K562 (cell line): ENCODE measurements at regions not wholly inside any gene's neighbourhood (a gene's known extent, or its start where the extent isn't known, plus 50 kb on each side); places are given as distances from the start of the nearest gene placed in this dataset.

Experiments used
- ATAC-seq: fragments of 200-7000 bp; cut with Tn5 transposase; 3 replicates; pipeline ENCODE4 v1.9.1; 2020; ENCODE audit warnings: moderate library complexity
- BruUV-seq: library from RNA; stranded (reverse); fragments of 400-500 nt; replicated peaks from 2 replicates; lab custom pipeline; 2021; lab: Mats Ljungman, UMichigan
- CTCF ChIA-PET: fragments of 300-600 bp; formaldehyde crosslinking; extraction: SDS; loops from one replicate; lab custom pipeline; 2021; ENCODE audit warnings: low intra/inter-chr PET ratio; lab: Yijun Ruan, JAX
- POLR2A ChIA-PET: fragments of 300-600, 350-650 bp; sonication (Branson Sonifier 250); formaldehyde crosslinking; extraction: SDS; loops from one replicate; lab custom pipeline; 2021; ENCODE audit warnings: antibody characterized with exemption, inconsistent platforms; lab: Yijun Ruan, JAX
- DNase-seq, 4 experiments: peaks; one replicate each; pipeline versions ENCODE4 v3.0.0 to v3.0.0-alpha.2; 2011 to 2018; ENCODE audit warnings: low spot score in 3 of 4, mixed read lengths in 3 of 4; ENCODE audit errors: extremely low read depth in 1 of 4
- FAIRE-seq: peaks from 2 replicates; lab custom pipeline; 2011; peaks lifted over from hg19 to GRCh38; lab: Jason Lieb, UNC
- H2AFZ ChIP-seq: 2 replicates; pipeline ENCODE4 v1.6.0; 2011; ENCODE audit warnings: low read depth, low read length, control low read depth, inconsistent platforms
- H3K27ac ChIP-seq: fragments of 200-600 bp; 3 replicates; pipeline ENCODE4 v1.8.0; 2011; ENCODE audit warnings: low read depth, mild to moderate bottlenecking, control low read depth, inconsistent platforms, low read length, moderate library complexity, mixed read lengths; ENCODE audit errors: extremely low read depth
- H3K27me3 ChIP-seq, 2 experiments: fragments of 300-600 bp in 1 of 2; 2 replicates in 1 of 2; 3 replicates in 1 of 2; pipeline versions ENCODE4 v1.6.0 to v1.8.0; 2011; ENCODE audit warnings: inconsistent platforms in 2 of 2, low read length in 2 of 2, mild to moderate bottlenecking in 1 of 2, mixed read lengths in 1 of 2, moderate library complexity in 1 of 2; ENCODE audit not compliant: control insufficient read depth in 2 of 2, insufficient read depth in 2 of 2
- H3K36me3 ChIP-seq: fragments of 300-600 bp; 3 replicates; pipeline ENCODE4 v1.8.0; 2011; ENCODE audit warnings: mild to moderate bottlenecking, low read length, inconsistent platforms; ENCODE audit not compliant: control insufficient read depth, insufficient read depth
- H3K4me1 ChIP-seq, 2 experiments: fragments of 200-600 bp in 1 of 2; replicated peaks in 1 of 2; 2 replicates in 1 of 2; 3 replicates in 1 of 2; pipeline versions ENCODE4 v1.5.1 to v1.8.0; 2011; ENCODE audit warnings: inconsistent platforms in 2 of 2, low read length in 2 of 2, mild to moderate bottlenecking in 1 of 2, mixed read lengths in 1 of 2, moderate library complexity in 1 of 2; ENCODE audit not compliant: control insufficient read depth in 2 of 2, insufficient read depth in 2 of 2
- H3K4me2 ChIP-seq: 2 replicates; pipeline ENCODE4 v1.6.1; 2011; ENCODE audit warnings: low read length, control low read depth, inconsistent platforms, mixed read lengths; ENCODE audit not compliant: insufficient read depth
- H3K4me3 ChIP-seq: fragments of 200-600 bp; sonication (generic), shearing (Covaris generic); 2 replicates; pipeline ENCODE4 v1.5.1; 2016; ENCODE audit warnings: control low read depth, inconsistent platforms
- H3K79me2 ChIP-seq: fragments of 200-600 bp; 3 replicates; pipeline ENCODE4 v1.8.0; 2011; ENCODE audit warnings: low read length, inconsistent platforms; ENCODE audit not compliant: control insufficient read depth, insufficient read depth
- H3K9ac ChIP-seq, 2 experiments: 2 replicates each; pipeline versions ENCODE4 v1.6.0 to v1.6.1; 2011; ENCODE audit warnings: low read depth in 2 of 2, low read length in 2 of 2, control low read depth in 1 of 2, inconsistent platforms in 1 of 2, mild to moderate bottlenecking in 1 of 2, mixed read lengths in 1 of 2; ENCODE audit not compliant: insufficient read depth in 1 of 2
- H3K9me1 ChIP-seq: one replicate; pipeline ENCODE4 v1.6.0; 2011; ENCODE audit warnings: inconsistent platforms, mild to moderate bottlenecking, low read length, moderate library complexity; ENCODE audit not compliant: control insufficient read depth, insufficient read depth
- H3K9me3 ChIP-seq: replicated peaks from 2 replicates; pipeline ENCODE4 v1.5.1; 2011; ENCODE audit warnings: low read depth, low read length, inconsistent platforms; ENCODE audit not compliant: control insufficient read depth, insufficient read depth
- H4K20me1 ChIP-seq: replicated peaks from 2 replicates; pipeline ENCODE4 v1.6.1; 2011; ENCODE audit warnings: low read length, inconsistent platforms, mixed read lengths; ENCODE audit not compliant: control insufficient read depth, insufficient read depth
- ADNP ChIP-seq: fragments of 200-800 bp; sonication (Bioruptor generic); IDR thresholded peaks from 2 replicates; pipeline ENCODE4 v1.6.1; 2016; ENCODE audit warnings: missing genetic modification characterization, missing compliant biosample characterization
- EHMT2 ChIP-seq: fragments of 450-650 bp; IDR thresholded peaks from 2 replicates; pipeline ENCODE4 v1.6.1; 2018; ENCODE audit warnings: antibody characterized with exemption
- FOXJ3 ChIP-seq: sonication (generic); formaldehyde crosslinking; IDR thresholded peaks from 2 replicates; pipeline ENCODE4 v1.4.0; 2020; ENCODE audit warnings: mild to moderate bottlenecking, missing genetic modification reagents
- PHB2 ChIP-seq: fragments of 450-650 bp; IDR thresholded peaks from 2 replicates; pipeline ENCODE4 v1.6.1; 2017; ENCODE audit warnings: low read depth
- PPARD ChIP-seq: fragments of 250-450 bp; sonication (Bioruptor Pico); IDR thresholded peaks from 2 replicates; pipeline ENCODE4 v1.8.0; 2022; ENCODE audit warnings: inconsistent platforms, mild to moderate bottlenecking, moderate library complexity
- RFX1 ChIP-seq: fragments of 450-650 bp; IDR thresholded peaks from 2 replicates; pipeline ENCODE4 v1.6.1; 2016; ENCODE audit warnings: mild to moderate bottlenecking, moderate library complexity
- SMARCE1 ChIP-seq: fragments of 450-650 bp; IDR thresholded peaks from 2 replicates; pipeline ENCODE4 v1.7.1; 2016; ENCODE audit warnings: mild to moderate bottlenecking
- SP1 ChIP-seq: sonication (generic); formaldehyde crosslinking; IDR thresholded peaks from 2 replicates; pipeline ENCODE4 v1.8.1; 2022; ENCODE audit warnings: mild to moderate bottlenecking, missing genetic modification reagents
- SP2 ChIP-seq: IDR thresholded peaks from 2 replicates; pipeline ENCODE4 v1.6.1; 2011; ENCODE audit warnings: mild to moderate bottlenecking, low read depth, low read length, moderate library complexity; ENCODE audit not compliant: poor library complexity, severe bottlenecking; ENCODE audit errors: extremely low read depth
- SRSF9 ChIP-seq: fragments of 200-400 bp; formaldehyde crosslinking; IDR thresholded peaks from 2 replicates; pipeline ENCODE4 v1.6.1; 2017; ENCODE audit warnings: low read depth, low read length, borderline replicate concordance
- STAT5A ChIP-seq: IDR thresholded peaks from 2 replicates; pipeline ENCODE4 v1.6.1; 2012; ENCODE audit warnings: low read length, inconsistent platforms, borderline replicate concordance
- TCF7L2 ChIP-seq: fragments of 150-350 bp; IDR thresholded peaks from 2 replicates; pipeline ENCODE4 v1.6.1; 2016; ENCODE audit warnings: low read depth, mild to moderate bottlenecking, low read length, moderate library complexity
- TCFL5 ChIP-seq: fragments of 250-450 bp; sonication (Bioruptor Pico); conservative IDR thresholded peaks from 2 replicates; pipeline ENCODE4 v1.6.1; 2021; ENCODE audit warnings: mild to moderate bottlenecking, moderate library complexity, matching md5 sums
- YBX1 ChIP-seq: fragments of 450-650 bp; IDR thresholded peaks from 2 replicates; pipeline ENCODE4 v1.7.1; 2016; ENCODE audit warnings: mild to moderate bottlenecking
- ZKSCAN3 ChIP-seq: fragments of 250-450 bp; sonication (Bioruptor Pico); IDR thresholded peaks from 2 replicates; pipeline ENCODE4 v1.4.0; 2020
- ZSCAN32 ChIP-seq: fragments of 450-650 bp; formaldehyde crosslinking; IDR thresholded peaks from 2 replicates; pipeline ENCODE4 v1.4.0; 2020; ENCODE audit warnings: mild to moderate bottlenecking, moderate library complexity
- WGBS: fragments of 100-300 bp; shearing (Covaris generic); methylation state at CpG from one replicate; pipeline ENCODE4 v1.1.6; 2016; ENCODE audit warnings: low coverage, mixed read lengths; ENCODE audit not compliant: insufficient coverage; ENCODE audit errors: missing lambda C conversion rate; 5-methylcytosine and 5-hydroxymethylcytosine counted together
- in situ Hi-C: fragments of 300-500 bp; cut with MboI; formaldehyde crosslinking; loops from 4 replicates; pipeline ENCODE4 v1.15.0; 2018; ENCODE audit warnings: inconsistent platforms, mixed read lengths
- intact Hi-C: fragments of 100-400 bp; cut with micrococcal nuclease; formaldehyde crosslinking; loops from 2 replicates; pipeline ENCODE4 v1.14.2; 2022
- TF ChIP-seq, protein P1 (sequence below): IDR thresholded peaks from 3 replicates; pipeline ENCODE4 v1.6.1; 2011; ENCODE audit warnings: borderline replicate concordance, mild to moderate bottlenecking, moderate library complexity; ENCODE audit not compliant: insufficient read length; ENCODE audit errors: extremely low read depth
- TF ChIP-seq, protein P2 (sequence below): fragments of 450-650 bp; IDR thresholded peaks from 2 replicates; pipeline ENCODE4 v1.6.1; 2016; ENCODE audit warnings: borderline replicate concordance
- TF ChIP-seq, protein P3 (sequence below): sonication (generic); formaldehyde crosslinking; IDR thresholded peaks from 2 replicates; pipeline ENCODE4 v1.8.0; 2022; ENCODE audit warnings: missing genetic modification reagents, mild to moderate bottlenecking, moderate library complexity, borderline replicate concordance

DNA sequence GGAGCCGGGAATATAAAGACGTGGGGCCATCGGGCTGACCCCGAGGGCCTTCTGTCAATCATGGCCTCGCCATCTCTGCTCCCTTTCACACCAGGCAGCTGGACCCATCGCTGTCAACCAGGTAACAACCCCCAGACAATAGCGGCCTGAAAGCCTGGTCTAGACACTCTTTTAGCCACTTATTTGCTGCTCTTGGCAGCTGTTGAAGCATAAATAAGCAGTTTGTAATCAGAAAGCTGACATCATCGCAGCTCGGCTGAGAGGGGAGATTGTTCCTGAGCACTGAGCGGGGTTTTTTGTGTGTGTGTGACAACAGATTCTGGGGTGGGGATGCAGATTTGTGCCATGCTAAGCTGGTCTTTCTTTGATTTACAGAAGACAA is 423.6 kb upstream of the POU3F3 start:
- no peak for DNase-seq
- Histone ChIP-seq H3K4me2 (no peak overlapping the region), H4K20me1 (no peaks in the 10 kb centered on the region), H3K27ac (no peak overlapping the region), H3K4me3 (no peak overlapping the region), H3K36me3 (no peaks in the 10 kb centered on the region), H2AFZ (no peak overlapping the region), H3K9ac (no peak overlapping the region), H3K9me3 (no peaks in the 10 kb centered on the region), H3K79me2 (no peaks in the 10 kb centered on the region), H3K9me1 (no peaks in the 10 kb centered on the region), H3K4me1 (no peaks in the 10 kb centered on the region), H3K27me3 (no peaks in the 10 kb centered on the region)
- no peak for FAIRE-seq
- ChIA-PET CTCF (no interaction called here), POLR2A (no interaction called here)
- ATAC-seq, result no peak
- no TSS peak for BruUV-seq
- intact Hi-C loops, result no loop called here
- in situ Hi-C loops, result no loop called here
- WGBS, result 0% methylated on average over 10 of the region's 10 CpGs
- TF ChIP-seq, protein P1, sequence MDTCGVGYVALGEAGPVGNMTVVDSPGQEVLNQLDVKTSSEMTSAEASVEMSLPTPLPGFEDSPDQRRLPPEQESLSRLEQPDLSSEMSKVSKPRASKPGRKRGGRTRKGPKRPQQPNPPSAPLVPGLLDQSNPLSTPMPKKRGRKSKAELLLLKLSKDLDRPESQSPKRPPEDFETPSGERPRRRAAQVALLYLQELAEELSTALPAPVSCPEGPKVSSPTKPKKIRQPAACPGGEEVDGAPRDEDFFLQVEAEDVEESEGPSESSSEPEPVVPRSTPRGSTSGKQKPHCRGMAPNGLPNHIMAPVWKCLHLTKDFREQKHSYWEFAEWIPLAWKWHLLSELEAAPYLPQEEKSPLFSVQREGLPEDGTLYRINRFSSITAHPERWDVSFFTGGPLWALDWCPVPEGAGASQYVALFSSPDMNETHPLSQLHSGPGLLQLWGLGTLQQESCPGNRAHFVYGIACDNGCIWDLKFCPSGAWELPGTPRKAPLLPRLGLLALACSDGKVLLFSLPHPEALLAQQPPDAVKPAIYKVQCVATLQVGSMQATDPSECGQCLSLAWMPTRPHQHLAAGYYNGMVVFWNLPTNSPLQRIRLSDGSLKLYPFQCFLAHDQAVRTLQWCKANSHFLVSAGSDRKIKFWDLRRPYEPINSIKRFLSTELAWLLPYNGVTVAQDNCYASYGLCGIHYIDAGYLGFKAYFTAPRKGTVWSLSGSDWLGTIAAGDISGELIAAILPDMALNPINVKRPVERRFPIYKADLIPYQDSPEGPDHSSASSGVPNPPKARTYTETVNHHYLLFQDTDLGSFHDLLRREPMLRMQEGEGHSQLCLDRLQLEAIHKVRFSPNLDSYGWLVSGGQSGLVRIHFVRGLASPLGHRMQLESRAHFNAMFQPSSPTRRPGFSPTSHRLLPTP, result no peak
- TF ChIP-seq SRSF9, result no peak
- no peak for TF ChIP-seq YBX1
- TF ChIP-seq, protein P2, sequence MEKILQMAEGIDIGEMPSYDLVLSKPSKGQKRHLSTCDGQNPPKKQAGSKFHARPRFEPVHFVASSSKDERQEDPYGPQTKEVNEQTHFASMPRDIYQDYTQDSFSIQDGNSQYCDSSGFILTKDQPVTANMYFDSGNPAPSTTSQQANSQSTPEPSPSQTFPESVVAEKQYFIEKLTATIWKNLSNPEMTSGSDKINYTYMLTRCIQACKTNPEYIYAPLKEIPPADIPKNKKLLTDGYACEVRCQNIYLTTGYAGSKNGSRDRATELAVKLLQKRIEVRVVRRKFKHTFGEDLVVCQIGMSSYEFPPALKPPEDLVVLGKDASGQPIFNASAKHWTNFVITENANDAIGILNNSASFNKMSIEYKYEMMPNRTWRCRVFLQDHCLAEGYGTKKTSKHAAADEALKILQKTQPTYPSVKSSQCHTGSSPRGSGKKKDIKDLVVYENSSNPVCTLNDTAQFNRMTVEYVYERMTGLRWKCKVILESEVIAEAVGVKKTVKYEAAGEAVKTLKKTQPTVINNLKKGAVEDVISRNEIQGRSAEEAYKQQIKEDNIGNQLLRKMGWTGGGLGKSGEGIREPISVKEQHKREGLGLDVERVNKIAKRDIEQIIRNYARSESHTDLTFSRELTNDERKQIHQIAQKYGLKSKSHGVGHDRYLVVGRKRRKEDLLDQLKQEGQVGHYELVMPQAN, result no peak
- no peak for TF ChIP-seq RFX1
- TF ChIP-seq ZSCAN32 (CRISPR knock-in tag), result no peak
- no peak for TF ChIP-seq EHMT2
- TF ChIP-seq ADNP (tag), result no peak
- no peak for TF ChIP-seq TCFL5 (CRISPR knock-in tag)
- TF ChIP-seq FOXJ3 (CRISPR knock-in tag), result no peak
- TF ChIP-seq, protein P3, sequence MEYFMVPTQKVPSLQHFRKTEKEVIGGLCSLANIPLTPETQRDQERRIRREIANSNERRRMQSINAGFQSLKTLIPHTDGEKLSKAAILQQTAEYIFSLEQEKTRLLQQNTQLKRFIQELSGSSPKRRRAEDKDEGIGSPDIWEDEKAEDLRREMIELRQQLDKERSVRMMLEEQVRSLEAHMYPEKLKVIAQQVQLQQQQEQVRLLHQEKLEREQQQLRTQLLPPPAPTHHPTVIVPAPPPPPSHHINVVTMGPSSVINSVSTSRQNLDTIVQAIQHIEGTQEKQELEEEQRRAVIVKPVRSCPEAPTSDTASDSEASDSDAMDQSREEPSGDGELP (CRISPR knock-in tag), result no peak
- no peak for TF ChIP-seq PHB2
- no peak for TF ChIP-seq SP1 (CRISPR knock-in tag)
- no peak for TF ChIP-seq SMARCE1
- TF ChIP-seq PPARD (CRISPR knock-in tag), result no peak
- TF ChIP-seq SP2, result no peak
- TF ChIP-seq ZKSCAN3 (CRISPR knock-in tag), result no peak
- no peak for TF ChIP-seq TCF7L2
- TF ChIP-seq STAT5A, result no peak
